COR-L47 (cell line): ENCODE measurements at regions not wholly inside any gene's neighbourhood (a gene's known extent, or its start where the extent isn't known, plus 50 kb on each side); places are given as distances from the start of the nearest gene placed in this dataset.
A peak's percentile ranks its signal among the peaks of the same experiment; 100 is the strongest.

Source experiments
- DNase-seq: peaks from one replicate; lab custom pipeline; 2025; lab: John Stamatoyannopoulos, UW

- DNase-seq: no peak
These were observed 193.2 kb upstream of the MAP3K1 start for GRCh38 chr5:56622141-56622540.

GRCh38 chr5:56620903-56621677 is 194.3 kb upstream of the MAP3K1 start:
- DNase-seq: no peak

GRCh38 chr5:56617998-56618397 is 197.4 kb upstream of the MAP3K1 start:
- no peak for DNase-seq

DNA sequence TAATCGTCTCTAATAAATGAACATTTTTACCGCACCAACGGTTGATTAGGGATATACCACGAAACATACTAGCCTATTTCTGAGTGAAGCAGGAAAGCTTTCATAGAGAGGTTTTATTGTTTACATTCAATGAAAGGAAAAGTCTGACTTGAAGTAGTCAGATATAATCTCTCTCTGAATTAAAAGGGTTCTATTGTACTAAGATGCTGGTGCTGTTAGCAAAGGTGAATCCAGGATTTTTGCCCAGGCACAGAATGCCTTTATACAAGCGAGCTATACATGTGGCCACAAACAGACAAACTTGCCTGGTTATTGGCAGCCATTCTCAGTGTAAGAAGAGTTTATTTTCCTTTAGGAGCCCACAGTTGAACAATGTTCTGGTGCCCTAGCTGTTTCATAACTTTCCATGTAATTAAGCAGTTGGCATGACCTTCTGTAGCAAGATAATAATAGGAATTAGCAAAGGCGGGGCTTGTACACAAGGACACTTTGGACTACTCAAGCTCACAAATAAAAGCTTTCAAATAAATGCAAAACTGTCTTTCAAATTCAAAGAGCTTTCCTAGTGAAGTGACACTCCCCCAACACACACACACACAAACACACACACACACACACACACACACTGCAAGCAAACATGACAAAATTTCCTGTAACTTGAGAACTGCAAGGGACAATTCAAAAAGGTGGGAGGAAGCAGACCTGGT is 198.7 kb upstream of the MAP3K1 start:
- peak; percentile 61 for DNase-seq

DNA sequence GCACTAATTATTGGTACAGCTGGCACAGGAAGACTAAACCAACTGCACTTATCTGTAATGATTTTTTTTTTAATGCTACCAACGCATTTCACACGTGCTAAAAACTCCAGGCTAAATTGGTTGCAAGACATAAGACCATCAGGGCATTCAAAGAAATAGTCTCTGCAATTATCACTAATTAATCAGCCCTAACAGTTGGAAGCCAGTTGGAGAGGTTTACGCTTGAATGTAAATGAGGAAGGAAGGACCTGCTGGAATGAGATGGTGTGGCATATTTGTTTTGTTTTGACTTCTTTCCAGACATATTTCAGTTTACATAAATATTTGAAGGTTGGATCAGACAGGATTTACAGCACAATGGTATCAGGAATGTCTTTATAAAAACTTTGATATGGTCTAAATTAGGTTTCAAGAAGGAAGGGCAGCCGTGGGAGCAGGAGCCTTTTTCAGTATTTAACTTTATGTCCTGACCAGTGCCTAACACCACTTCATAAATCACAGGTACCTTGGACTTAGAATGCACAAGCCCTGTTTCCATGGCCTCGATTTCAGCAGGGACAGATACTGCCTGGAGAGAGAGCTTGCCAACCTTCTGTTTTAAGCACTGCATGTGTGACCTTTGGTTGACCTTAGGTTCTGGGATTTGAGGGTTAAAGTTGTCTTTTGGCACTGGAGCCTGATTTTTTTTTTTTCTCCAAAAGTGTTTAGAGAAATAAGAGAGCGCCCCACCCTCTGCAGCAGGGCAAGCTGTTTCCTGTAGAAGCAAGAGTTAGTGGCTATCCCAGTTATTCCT is 199.8 kb upstream of the MAP3K1 start:
- no peak for DNase-seq

GRCh38 chr5:56612759-56613158 is 202.6 kb upstream of the MAP3K1 start:
- no peak for DNase-seq

DNA sequence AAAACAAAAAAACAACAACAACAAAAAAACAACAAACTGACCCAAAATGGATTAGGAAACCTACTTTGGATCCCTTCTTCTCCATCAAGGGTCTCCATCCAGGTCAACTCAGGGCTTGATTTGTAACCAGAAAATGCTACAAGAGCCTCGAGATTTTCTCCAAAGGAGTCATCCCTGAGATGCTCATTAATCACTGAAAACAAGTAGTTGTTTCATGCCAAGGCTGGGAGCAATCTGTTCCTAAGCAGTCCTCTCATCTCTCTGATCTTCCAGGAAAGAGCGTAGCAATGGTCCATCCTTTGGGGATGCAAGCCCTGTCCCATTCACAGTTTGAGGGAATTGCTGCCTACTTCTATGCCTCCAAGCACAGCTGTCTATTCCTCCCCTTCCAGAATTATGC is 203.0 kb upstream of the MAP3K1 start:
- no peak for DNase-seq

DNA sequence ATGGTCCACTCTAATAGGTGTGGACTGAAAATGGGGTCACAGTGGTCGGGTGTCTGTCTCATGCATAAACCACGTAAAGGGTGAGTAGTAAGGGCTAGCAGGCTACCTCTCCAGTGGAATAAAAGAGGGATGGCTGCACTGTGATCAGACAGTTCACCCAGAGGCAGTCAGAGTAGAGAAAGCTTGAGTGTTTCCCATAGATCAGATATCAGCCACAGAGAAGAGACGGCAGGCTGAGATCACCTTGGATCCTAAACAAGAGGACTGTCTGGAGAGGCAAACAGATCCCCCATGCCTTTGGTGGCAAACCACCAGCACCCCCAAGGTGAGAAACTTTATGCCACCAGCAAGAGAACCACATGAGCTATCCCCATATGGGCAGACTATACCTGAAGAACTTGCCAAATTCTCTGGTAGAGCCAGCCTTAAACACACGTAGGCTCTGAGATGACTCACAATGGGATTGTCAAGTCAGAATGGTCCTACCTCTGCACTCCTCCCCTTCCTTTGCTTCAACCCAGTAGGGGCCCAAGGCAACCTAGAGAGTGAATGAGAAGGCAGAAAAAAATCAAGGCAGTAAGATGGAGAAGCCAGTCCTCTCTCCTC is 205.2 kb upstream of the MAP3K1 start:
- no peak for DNase-seq

- no peak for DNase-seq
These were observed 207.0 kb upstream of the MAP3K1 start for GRCh38 chr5:56608217-56608925.

DNA sequence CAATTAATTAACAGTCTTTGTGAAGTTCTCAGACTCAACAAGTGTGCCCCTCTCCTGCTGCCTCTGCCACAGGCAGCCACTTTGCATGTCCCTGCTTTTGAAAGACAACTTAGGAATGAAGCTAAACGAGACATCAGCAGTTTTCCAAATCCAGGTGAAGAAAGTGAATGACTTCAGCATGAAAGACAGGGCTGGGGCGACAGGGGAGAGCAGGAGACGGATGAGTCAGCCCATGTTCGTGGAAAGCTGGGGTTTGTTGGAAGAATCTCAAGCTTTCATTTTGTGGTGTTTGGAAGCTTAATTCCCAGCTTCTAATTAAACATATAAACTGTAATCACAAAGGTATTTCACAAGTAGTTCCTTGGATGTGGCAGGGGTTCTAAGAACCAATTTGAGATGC is 207.8 kb upstream of the MAP3K1 start:
- DNase-seq: no peak

DNA sequence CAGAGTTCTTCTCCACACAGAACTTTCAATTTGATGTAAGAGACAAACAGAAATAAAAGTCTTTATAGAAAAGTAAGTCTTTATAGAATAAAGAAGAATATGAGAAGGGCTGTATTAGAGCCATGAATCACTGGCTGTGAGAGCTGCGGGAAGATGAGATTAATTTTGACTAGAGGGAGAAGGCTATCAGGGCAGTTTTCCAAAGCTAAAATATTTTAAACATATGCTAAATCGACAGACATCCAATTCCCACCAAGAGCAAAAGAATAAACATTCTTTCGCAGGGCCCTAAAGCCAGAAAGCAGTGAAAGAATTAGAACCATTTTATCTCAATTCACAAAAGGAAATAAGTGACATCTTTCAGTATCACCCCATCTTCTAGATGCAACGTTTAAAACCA is 208.3 kb upstream of the MAP3K1 start:
- DNase-seq: no peak

GRCh38 chr5:56606192-56606591 is 209.2 kb upstream of the MAP3K1 start:
- DNase-seq: no peak

DNA sequence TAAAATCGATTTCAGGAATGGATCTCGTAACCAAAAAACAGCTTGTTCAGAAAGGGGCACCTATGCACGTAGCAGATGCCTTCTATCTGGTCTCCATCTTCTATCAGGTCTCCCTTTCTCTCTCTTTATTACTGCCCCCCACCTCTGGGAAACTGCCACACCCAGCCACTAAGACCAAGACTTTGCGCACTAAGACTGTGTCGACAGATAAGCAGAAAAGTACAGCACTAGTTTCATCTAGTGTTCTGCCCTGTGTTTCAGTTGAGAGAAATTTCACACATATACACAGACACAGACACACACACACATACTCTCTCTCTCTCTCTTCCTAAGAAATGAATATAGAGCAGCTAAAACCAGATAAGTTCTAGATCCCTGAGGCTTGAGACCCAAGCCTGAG is 210.1 kb upstream of the MAP3K1 start:
- DNase-seq: no peak

DNA sequence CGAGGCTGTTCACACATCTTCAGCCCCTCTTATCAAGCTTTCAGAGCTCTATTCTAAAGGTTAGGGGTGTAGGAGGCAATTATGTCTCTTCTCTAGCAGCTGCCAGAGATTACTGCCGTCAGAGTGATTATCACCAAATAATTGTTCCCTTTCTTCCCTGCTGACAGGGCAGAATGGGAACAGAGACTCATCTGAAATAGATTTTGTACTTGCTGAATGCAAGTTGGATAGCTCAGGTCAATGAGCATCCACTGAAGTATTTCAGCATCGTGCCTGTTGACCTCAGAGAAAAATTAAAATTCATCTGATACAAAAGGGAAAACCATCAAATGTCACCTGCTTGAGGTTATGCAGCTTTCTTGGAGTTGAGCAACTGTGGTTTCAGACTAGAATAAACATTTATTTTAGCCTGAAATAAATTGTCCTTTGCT is 213.7 kb upstream of the MAP3K1 start:
- peak; percentile 47 for DNase-seq

DNA sequence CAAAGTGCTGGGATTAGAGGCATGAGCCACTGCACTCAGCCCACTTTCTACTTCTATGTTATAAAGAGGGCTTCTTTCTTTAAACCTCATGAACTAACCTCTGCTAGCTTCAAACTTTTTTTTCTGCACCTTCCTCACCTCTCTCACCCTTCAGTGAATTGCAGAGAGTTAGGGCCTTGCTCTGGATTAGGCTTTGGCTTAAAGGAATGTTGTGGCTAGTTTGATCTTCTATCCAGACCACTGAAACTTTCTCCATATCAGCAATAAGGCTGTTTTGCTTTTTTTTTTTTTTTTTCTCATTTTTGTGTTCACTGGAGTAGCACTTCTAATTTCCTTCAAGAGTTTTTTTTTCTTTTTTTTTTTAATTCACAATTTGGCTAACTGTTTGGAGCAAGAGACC is 216.4 kb upstream of the MAP3K1 start:
- DNase-seq: no peak

- DNase-seq: no peak
These were observed 219.2 kb upstream of the MAP3K1 start for GRCh38 chr5:56596155-56596554.

- DNase-seq: no peak
These were observed 219.8 kb upstream of the MAP3K1 start for GRCh38 chr5:56595566-56595965.

DNA sequence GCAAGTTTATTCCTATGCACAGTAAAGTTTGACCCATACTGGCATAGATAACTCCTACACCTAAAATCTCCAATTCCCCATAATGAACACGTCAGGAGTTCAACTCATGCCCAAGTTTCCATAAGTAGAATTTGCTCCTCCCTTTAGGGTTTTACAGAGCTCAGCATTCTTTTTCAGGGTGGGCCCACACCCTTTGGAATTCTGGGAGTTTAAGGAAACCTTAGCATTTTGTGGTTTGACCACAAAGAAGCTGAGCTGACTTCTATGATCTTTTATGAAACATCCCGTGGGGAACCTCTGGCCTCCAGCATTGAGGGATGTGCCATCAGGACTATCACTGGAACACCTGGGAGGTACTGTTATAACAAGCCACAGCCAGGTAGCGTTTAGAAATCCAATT is 220.6 kb upstream of the MAP3K1 start:
- no peak for DNase-seq

DNA sequence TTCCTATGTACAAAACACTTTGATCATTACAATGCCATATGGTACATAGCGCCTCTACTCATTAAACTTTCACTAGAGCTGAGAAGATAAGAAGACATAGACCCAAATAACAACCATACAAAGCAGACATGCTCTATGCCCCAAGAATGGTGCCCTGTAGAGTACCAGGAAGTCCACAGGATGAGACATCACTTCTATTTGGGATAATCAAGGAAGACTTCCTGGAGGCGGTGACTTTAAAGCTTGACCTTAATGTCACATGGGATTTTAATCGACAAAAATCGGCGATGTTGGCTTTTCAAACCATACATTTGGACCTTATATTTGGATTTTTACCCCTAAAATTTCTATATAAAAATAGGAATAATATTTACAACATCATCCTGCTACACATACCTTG is 224.3 kb upstream of the MAP3K1 start:
- no peak for DNase-seq

GRCh38 chr5:56589481-56589860 is 225.9 kb upstream of the MAP3K1 start:
- peak; percentile 75 for DNase-seq

DNA sequence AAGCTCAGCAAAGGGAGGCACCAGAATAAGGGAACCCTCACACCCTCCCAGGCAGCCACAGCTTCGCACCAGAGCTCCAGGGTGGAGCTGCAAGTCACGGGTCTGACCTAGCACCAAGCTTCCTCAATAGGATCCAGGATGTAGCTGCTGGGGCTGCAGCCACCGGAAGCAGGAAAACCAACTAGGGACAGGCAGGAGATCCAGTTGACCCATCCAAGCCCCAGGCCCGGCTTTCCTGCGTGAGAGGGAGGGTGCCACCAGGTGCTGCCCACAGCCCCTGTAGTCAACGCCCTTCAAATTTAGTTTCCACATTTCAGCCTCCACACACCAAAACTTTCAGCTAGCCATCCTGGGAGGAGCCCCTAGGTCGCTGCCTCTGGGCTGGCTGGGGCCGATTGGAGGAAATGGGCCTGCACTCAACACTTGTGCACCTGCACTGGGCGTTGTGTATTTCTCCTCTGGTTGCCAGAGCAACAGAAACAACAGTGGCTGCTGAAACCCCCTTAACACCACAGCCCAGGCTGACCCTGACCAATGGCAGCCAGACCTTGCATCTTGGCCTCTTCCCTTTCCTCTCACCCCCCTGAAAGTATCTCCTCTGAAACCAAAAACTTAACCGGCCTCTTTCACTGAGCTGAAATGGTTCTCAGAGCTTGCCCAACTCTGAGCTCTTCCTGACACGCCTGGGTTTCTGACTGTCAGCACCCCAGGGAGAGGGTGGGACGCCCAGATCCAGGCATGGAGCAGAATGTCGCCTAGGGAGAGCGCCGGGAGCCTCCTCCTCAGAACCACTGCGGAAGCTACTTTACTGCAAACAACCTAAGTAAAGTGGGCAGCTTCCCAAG is 226.5 kb upstream of the MAP3K1 start:
- DNase-seq: peak; percentile 63
